Choroid plexus epithelial cell (primary cell): ENCODE measurements at regions not wholly inside any gene's neighbourhood (a gene's known extent, or its start where the extent isn't known, plus 50 kb on each side); places are given as distances from the start of the nearest gene placed in this dataset.
"Not testable (repeated sequence)": the region's sequence is repeated elsewhere in the genome, so short reads cannot be mapped to it uniquely, and the experiment has no call there.

Source experiments
- DNase-seq: peaks from one replicate; pipeline ENCODE4 v3.0.0-alpha.2; 2010; ENCODE audit warnings: low read depth
- H3K4me3 ChIP-seq: 2 replicates; pipeline ENCODE4 v1.5.1; 2011; ENCODE audit warnings: low read depth, mild to moderate bottlenecking, control low read depth, low read length, moderate library complexity
- TF ChIP-seq, protein P1 (sequence below): conservative IDR thresholded peaks from 2 replicates; pipeline ENCODE4 v1.5.1; 2011; ENCODE audit warnings: low read depth, mild to moderate bottlenecking, control low read depth, inconsistent platforms, low read length, moderate library complexity

DNA sequence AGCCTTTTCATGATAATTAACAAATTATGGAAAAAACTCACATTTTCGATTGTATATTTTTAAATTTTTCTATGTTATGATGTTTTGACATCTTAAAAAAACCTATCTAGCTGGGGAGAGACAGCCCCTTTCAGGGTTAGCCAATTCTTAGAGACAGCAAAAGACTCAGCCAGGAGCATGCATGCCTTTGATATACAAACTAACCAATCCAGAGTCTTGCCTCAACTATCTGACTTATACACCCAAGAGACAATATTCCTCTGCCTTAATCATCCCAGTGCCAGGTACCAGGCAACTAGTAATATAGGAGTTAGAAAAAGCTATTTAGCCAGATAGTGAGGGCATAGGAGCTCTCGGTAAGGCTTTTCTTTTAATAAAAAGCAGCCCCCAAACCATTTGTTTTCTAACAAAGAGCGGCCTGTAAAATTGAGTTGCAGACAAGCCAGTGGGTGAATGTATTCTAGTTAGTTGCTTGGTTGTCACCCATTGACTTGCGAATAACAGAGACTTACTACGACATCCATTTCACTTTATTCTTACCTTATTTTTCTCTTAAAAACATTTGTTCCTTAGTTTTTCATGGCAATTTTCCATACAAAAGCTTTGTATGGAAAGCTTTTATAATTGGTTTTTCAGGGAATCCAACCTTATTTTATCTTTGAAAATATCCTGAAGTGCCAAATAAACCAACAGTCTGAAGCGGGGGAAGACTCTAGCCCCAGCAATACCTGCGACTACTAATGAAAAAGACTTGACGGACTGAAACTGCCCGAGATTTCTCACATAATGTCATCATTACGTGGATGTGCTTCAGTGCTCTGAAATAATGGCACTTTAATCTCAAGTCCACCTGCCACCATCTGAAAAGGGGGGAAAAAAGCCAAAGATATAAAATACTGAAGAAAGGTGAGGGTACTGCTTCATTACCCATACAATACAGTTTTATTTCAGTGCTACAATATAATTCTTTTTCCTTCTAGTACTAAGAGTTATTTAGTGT is 64.6 kb upstream of the ATP2C1 start:
- H3K4me3 ChIP-seq, result no peak overlapping the region
- TF ChIP-seq, protein P1, sequence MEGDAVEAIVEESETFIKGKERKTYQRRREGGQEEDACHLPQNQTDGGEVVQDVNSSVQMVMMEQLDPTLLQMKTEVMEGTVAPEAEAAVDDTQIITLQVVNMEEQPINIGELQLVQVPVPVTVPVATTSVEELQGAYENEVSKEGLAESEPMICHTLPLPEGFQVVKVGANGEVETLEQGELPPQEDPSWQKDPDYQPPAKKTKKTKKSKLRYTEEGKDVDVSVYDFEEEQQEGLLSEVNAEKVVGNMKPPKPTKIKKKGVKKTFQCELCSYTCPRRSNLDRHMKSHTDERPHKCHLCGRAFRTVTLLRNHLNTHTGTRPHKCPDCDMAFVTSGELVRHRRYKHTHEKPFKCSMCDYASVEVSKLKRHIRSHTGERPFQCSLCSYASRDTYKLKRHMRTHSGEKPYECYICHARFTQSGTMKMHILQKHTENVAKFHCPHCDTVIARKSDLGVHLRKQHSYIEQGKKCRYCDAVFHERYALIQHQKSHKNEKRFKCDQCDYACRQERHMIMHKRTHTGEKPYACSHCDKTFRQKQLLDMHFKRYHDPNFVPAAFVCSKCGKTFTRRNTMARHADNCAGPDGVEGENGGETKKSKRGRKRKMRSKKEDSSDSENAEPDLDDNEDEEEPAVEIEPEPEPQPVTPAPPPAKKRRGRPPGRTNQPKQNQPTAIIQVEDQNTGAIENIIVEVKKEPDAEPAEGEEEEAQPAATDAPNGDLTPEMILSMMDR, result no peak
- DNase-seq, result no peak

DNA sequence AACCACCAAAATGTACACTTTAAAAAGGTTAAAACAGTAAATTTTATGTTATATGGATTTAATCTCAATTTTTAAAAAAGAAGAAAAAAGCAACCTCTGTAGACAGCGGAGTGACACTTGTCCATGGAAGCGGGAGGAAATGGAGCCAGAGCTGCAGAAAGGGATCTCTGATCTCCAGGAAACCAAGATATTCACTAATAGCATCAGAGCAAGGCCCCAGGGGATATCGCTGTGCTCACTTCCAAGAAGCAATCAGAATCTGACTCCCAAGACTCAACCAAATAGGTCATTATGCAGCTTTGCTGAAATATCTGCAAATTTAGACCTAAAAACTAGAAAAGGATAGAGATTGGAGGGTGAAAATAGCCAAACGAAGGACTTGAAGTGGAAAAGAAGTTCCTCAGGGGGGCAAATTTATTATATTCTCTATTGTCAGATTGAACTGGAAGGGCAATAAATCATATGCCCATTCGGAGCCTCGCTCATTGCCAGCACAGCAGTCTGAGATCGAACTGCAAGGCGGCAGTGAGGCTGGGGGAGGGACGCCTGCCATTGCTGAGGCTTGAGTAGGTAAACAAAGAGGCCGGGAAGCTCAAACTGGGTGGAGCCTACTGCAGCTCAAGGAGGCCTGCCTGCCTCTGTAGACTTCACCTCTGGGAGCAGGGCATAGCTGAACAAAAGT is 62.0 kb upstream of the ATP2C1 start:
- DNase-seq, result no peak
- TF ChIP-seq, protein P1, result no peak
- no peak overlapping the region for H3K4me3 ChIP-seq

DNA sequence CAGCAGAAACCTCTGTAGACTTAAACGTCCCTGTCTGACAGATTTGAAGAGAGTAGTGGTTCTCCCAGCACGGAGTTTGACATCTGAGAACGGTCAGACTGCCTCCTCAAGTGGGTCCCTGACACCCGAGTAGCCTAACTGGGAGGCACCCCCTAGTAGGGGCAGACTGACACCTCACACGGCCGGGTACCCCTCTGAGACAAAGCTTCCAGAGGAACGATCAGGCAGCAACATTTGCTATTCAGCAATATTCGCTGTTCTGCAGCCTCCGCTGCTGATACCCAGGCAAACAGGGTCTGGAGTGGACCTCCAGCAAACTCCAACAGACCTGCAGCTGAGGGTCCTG is 61.5 kb upstream of the ATP2C1 start:
- H3K4me3 ChIP-seq, DNase-seq: not testable (repeated sequence)

DNA sequence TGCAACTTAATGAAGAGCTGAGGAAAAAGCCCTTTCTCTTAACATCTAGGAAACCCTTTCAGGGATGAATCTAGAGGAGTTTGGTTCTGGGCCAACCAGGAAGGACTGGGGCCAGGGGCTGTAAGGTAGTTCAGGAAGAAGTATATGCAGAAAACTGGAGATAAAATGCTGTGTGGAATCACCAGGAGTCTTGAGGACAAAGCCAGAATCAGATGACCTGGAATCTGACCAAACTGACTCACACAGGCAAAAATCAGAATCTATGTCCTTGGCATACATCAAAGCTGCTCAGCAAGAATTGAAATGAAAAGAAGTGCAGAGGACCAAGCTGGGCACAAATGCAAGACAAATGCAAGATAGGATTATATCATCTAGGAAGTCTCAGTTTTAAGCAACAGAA is 59.4 kb upstream of the ATP2C1 start:
- TF ChIP-seq, protein P1, result no peak
- peak; percentile 48 for DNase-seq

DNA sequence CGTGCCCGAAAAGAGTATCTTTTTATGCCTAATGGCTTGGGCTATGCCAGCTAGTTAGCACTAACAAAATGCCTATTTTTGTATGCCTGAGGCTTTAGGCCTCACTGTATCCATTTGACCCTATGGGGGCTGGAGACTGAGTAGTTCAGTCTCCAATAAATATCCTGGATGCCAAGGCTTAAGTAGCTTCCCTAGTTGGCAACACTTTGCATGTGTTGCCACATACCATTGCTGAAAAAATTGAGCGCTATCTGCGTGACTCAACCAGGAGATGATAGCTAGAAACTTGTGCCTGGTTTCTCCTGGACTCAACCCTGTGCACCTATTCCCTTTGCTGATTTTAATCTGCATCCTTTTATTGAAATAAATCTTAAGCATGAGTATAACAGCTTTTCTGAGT is 58.4 kb upstream of the ATP2C1 start:
- H3K4me3 ChIP-seq, result no peak overlapping the region
- no peak for DNase-seq
- TF ChIP-seq, protein P1, result no peak

More for the DNA sequence above, 59.4 kb upstream of the ATP2C1 start:
- H3K4me3 ChIP-seq, result no peak overlapping the region

DNA sequence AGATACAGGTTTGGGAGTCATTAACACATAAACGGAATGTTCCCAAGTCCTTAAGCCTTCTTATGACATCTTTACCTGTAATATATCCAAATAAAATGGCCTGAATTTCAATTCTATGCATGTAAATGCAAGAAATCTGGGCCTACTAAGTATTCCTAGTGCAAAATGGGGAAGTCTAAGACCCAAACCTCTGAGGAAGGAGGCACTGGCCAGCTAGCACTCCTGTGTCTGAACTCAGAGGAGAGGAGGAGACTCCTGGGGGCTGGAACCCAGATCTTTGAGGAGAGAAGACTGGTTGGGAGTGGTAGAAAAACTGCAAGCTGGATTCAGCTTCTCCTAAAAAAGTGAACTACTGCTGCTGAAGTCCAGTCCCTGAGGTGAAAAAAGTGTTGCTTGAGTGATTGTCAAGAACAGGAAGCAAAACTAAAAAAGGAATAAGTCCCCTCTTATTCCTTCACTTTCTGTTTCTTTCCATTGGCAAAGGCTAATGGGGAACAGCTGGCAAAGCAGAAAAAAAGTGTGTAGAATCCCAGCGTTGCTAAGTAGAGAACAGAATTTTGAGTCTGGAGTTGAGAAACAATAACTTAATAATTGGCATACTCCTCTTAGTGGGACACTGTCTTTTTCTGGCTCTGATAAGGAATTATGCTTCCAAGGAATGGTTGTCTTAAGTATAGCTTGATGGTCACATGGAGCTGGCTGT is 54.8 kb upstream of the ATP2C1 start:
- H3K4me3 ChIP-seq, result no peak overlapping the region
- TF ChIP-seq, protein P1, result no peak
- DNase-seq, result no peak

DNA sequence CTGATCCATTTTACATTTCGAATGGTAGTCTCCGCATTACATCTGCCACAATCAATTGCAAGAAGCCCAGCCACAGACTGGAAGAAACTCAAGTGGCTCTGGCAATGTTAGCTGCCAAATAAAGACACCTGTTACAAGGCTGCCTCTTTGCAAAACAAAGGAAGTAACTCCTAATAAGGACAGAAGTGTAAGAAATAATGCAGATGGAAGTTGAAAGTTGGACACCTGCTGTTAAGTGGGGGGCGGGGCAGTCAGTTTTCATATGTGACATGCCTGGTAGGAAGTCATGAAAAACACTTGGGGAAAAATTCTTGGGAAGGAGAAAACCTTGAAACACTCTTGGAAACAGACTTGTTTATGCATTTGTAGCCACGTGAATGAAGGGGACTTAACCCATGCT is 54.1 kb upstream of the ATP2C1 start:
- H3K4me3 ChIP-seq, result no peak overlapping the region
- DNase-seq, result no peak
- TF ChIP-seq, protein P1, result no peak
